Neural progenitor cell (in vitro differentiated cells): ENCODE measurements at regions not wholly inside any gene's neighbourhood (a gene's known extent, or its start where the extent isn't known, plus 50 kb on each side); places are given as distances from the start of the nearest gene placed in this dataset.

Source experiments
- CTCF ChIP-seq: fragments of 200-600 bp; sonication (generic); IDR thresholded peaks from 2 replicates; pipeline ENCODE4 v1.5.1; 2017; ENCODE audit warnings: antibody characterized with exemption, mild to moderate bottlenecking
- EZH2phosphoT487 ChIP-seq: fragments of 200-600 bp; sonication (generic); IDR thresholded peaks from 2 replicates; pipeline ENCODE4 v1.6.1; 2017; ENCODE audit warnings: antibody characterized with exemption

GRCh38 chr20:33922224-33922623 is 71.5 kb upstream of the RALY start:
- TF ChIP-seq EZH2phosphoT487 (no peak), CTCF (no peak)
